ENCODE measurements at regions not wholly inside any gene's neighbourhood (a gene's known extent, or its start where the extent isn't known, plus 50 kb on each side); places are given as distances from the start of the nearest gene placed in this dataset.

DNA sequence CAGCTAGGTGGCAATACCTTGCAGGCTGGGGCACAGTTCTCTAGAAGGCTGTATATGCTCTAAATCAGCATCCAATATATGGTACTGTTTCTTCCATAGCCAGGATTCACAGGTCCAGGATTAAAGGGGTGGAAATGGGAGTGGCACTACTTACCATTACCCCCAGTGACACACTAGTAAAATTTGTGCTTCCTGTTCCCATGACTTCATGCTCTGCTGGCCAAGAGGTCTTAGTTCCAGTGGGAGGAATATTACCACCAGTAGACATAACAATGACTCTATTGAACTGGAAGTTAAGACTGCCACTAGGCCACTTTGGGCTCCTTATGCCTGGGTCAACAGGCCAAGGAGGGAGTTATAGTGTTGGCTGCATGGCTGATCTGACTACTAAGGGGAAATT, 174.3 kb upstream of the TNFAIP3 start:
- no peak for DNase-seq

DNA sequence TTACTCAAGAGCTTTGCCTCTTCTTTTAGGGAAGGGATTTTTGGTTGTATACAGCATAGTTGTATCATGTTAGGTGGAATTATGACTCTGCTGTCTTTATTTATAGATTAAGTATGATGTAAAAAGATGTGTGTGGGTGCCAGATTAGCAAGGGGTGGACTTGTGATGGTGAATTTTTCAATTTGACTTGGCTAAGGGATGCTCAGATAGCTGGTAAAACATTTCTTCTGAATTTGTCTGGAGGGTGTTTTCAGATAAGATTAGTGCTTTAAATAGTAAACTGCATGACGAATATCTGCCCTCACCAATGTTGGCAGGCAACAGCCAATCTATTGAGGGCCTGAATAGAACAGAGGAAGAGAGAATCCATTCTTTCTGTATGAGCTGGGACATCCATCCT, 173.3 kb upstream of the TNFAIP3 start:
- DNase-seq, result no peak

DNA sequence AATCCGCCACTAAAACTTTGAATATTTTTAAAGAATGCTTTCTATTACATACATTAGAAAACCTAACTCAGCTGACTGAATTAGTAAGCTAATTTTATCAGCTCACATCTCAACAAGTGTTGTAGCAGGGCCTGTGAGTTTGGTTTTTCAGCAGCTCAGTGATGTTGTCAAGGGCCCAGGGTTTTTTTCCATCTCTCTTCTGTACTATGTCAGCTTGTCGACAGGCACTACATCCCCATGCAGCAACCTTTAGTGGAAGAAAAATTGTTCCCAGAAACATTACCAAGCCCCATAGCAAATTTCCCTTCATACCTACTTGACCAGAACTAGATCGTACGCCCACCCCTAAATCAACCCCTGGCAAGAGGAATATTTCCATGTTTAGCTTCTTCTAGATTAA, 170.3 kb upstream of the TNFAIP3 start:
- no peak for DNase-seq

DNA sequence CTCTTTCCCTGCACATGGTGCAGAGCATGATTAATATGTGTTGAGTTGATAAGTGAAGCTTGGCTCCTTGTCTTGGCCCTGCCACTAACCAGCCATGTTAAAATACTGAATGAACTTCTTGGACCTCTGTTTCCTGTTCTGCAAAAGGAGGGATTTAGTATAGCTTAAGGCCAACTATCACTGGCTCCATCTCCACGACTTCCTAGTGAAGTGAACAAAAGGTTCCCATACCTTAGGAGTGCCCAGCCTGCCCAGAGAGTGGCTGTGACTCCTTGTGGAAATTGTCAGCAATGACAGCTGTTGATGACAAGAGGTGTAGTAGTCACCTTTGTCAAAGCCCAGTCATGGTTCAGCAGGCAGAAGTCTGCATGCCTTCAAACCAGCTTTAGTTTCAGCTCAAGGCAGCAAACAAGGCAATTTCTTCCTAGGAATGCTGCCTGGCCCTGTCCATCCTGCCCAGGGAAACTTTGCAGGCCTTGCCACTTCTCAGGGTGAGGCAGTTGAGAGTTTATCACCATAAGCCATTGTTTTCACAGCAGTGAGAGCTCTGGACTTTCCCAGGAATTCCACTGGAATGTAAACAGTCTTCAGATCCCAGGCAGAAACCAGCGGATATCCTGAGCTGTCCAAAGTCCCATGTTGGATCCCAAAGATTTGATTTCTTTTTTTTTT, 169.7 kb upstream of the TNFAIP3 start:
- no peak for DNase-seq

DNA sequence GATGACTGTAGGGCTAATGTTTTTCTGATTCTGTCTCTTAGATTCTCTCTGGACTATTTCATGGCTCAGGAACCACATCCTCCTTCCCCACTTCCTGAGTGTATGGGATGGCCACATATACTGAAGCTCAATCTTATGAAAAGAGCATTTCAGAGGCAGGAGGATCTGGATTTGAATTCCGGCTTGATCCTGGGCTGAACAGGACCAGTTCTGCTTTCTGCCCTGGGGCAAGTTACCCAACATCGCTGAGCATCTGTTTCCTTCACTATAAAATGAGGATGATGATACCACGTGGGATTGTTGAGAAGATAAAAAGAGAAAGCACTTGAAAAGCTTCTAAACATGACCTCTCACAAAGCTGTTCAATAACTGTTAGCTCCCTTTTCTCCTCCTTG, 168.4 kb upstream of the TNFAIP3 start:
- DNase-seq, result no peak

DNA sequence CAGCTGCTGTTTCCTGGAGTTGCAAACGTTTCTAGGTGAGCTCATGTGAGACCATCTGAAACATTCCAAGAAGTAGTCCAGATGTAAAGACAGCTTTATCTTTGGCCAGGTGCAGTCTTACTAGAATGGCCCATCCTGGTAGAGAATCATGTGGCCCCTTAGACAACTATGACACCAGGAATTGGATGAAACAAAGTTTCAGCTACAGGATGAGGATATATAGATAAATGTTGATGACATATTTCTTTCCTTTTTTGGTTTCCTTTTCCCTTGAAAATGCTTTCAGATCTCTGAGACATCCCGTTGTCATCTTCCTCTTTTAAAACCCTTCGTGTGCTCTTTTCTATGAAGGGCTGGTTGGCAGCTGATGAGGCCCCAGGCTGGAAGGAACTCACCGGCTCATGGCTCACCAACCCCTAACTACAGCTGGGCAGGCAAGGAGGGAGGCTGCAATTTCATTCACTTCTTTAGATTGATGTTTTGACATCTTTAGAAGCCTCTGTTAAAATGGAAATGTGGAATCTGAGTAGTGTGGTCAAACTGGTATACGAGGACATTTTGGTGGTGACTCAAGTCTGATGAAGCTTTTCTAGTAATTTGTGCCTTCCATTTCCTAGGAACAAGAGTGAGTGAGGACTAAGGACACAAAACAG, 167.9 kb upstream of the TNFAIP3 start:
- DNase-seq, result no peak

DNA sequence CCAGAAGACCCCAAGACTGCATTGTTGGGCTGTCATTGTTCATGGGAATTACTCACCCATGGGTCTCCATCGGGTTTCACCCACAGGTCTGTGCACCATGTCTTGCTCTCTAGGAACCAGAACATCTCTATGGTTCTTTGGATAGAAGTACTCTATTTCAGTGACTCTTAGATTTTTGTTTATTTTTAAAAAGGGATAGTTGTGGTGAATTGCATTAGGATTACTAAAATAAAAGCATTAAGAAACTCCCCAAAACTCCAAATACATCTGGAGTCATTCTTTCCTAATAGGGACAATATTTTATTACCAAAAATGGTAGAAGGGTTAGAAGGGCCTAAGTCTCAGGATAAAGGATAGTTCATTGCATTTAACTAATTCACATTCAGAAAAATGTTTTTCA, 166.9 kb upstream of the TNFAIP3 start:
- DNase-seq, result no peak

DNA sequence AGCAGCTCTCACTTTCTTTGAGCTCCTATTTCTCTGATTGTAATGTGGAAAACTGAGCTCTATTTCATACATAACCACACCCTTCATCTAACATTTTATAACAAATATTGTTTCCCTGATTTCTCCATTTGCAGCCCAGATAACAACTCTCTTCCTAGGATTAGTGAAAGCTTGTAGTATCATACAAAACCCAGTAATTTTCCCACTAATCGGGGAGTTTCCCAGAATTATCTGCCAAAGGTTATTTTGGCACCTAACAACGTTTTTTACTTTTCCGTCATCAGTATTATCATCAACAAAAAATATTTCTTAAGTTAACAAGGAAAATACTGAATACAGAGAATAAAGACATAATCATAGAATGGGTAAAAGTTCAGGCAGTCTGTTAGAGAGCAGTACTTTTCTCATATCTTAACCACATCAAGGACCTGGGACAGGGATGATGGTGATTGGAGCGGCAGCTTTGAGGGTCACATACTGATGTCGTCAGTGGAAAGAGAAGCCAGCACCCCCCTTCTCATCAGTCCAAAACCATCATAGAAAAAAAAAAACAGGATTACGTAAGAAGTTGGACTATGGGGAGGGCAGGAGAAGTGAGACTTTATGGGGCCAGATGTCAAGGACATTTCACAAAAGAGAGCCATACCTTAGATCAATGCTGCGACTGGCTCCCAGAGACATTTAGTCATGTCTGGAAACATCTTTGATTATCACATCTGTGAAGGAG, 166.1 kb upstream of the TNFAIP3 start:
- DNase-seq, result no peak

DNA sequence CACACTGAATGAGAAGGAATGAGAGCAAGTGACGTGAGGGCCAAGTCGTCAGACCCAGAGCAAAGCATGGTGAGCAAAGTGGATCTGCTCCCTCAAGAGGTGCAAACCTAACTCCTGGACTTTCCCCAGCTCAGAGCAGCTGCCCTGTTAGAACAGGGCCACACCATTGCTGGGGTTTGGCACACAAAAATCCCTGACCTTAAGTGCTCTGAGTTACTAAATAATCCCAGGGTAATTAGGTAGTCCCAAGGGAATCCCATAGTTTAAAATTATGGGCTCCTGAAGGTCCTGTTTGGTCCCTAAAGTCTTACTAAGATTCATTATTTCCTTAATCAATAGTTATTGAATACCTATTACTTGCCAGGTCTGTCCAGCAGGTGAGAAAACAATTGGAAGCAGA, 165.1 kb upstream of the TNFAIP3 start:
- DNase-seq, result no peak

DNA sequence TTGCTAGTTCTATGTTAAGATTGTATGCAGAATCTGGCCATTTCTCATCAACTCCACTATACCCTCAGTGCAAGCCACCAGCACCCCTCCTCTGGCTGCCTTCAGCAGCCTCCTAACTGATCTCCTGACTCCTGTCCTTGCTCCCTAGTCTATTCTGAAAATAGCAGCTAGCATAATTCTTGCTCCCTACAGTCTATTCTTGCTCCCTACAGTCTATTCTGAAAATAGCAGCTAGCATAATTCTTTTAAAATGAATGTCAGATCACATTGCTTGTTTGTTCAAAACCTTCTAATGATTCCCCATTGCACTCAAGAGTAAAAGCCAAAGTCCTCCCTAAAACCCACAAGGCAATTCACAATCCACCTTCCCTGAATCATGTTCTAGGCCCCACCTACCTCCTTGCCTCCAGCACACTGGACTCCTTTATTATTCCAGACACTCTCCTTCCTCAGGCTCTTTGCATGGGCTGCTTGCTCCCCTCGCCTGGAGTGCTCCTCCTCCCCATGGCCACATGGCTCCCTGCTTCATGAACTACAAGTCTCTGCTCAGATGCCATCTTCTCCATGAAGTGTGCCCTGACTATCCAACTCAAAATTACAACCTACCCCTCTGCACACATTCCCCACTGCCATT, 164.2 kb upstream of the TNFAIP3 start:
- DNase-seq, result no peak

DNA sequence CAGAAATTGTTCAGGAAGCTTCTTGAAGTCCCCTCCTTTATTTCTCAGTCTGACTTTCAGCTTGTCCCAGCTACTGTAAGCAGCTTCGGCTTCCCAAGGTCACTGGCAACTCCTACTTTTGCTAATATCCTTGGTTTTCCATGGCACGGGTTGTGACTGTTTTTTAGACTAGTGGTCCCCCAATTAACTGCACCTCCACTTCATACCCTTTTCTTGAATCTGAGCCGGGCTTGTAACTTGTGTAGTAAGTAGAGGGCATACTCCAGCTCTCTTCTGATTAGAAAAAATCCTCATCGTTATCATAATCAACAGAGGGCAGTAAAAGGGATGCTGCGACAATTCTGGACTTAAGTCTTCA, 162.3 kb upstream of the TNFAIP3 start:
- no peak for DNase-seq

DNA sequence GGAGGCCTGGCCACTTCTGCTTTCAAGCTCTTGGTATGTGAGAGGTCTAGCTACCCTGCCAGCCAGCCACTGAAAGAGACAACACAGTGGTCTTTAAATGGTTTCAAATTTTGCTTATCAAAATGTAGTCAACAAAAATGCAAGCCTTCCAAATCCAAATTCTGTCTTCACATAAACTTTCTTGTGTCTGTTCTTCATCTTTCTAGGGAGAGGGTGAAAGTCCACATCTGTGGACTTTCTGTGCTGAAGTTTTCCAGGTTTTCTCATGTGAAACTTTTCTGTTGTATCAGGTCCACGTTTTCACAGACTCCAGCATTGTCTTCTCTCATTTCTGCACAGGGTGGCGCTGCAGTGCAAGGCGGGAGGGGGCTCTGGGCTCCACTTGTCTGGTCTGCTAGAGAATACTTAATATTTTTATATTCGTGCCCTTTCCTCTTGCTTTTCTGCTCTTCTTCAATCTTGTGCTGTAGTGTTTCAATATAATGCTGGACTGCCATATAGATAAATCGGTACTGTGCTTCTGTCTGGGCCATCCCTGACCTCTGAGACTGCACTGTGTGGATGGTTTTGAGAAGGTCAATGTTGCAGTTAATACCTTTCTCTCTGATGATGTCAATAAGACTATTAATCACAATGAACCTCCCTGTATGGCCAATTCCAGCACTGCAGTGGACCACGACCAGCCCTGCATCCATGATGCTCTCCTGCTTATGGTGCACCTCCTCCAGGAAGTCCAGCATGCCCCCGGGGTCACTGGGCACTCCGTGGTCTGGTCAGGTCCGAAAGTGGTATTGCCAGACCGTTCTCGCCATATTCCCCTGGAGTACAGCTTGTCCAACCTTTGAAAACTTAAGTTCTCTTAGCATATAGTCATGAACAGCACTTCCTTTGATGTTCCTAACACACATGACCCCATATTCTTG, 161.6 kb upstream of the TNFAIP3 start:
- peak; percentile 34 to 59 (median 41) for DNase-seq

DNA sequence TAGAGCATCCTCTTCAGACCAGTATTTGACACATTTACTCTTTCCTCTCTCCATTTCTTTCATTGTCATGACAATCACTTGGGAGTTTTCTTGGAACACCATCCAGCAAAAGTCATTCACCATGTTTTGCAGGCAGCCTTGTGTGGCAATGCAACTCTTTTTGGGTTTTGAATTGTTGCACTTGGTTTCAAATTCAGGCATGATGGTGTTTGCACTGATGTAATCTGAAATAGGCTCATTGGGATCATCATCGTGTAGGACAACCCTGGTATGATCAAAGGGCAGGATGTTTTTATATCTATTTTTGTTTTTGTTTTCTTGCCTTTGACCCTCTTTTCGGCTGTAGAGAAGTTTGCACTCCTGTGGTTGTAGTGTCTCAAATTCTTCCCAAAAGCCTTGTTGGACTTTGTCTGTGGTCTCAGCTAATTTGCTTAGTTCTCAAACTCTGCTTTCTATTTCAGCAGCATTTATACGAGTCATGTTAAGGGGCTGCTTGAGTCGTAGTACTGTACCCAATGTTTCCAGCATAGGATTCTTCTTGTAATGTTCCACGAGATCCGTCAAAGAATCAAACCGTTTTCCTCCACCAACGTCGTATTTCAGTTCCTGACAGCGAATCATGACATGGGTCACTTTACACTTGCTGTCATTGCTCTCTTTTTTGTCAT, 160.8 kb upstream of the TNFAIP3 start:
- no peak for DNase-seq

DNA sequence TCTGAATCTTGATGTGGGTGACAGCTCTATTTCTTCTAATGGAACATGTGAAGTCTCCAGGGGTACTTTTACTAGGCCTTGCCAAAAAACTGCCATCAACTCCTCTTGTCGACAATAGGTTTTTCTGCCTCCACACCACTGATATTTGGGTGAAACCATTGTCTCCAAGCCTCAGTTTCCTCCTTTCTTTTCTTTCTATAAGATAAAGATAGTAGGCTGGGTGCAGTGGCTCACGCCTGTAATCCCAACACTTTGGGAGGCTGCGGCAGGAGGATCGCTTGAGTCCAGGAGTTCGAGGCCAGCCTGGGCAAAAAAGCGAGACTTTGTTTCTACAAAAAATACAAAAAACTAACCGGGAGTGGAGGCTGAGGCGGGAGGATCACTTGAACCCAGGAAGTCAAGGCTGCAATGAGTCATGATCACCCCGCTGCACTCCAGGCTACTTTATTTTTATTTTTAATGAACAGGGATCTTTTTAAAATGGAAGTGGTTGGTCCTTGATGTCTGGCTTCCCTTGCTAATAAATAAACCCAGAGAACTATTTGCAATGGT, 159.9 kb upstream of the TNFAIP3 start:
- no peak for DNase-seq

DNA sequence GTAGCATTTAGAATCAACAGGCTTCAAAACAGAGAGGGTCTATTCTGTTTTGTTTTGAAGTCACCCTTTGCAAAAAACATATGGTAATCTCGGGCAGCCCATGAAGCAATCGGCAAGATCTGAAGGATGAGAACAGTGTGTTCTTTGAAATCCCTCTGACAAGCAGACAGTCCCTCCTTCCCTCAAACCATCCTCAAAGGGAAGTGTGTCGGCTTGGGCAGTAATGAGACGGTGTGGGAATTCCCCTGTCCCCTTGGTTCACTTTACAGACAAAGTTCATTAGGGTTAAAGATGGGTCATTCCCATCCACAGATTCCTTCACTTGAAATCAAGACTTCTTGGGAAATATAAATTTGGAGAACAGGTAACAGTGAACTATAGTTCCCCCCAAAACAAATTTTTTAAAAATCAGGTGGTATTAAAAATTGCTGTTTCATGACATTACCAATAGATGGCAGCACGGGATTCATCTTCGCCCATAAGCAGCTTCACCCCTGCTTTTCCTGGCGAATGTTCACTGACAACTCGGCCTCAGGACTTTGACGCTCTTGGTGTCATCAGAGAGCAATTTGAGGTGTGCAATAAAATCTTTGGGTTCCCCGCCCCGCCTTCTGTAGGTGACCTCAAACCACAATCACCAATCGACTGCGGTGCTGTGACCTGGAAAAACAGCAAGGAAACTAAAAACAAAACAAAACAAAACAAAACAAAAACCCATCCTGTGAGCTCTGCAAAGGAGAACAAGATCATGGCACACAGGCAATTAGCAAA, 159.3 kb upstream of the TNFAIP3 start:
- DNase-seq, result peak in 3 of 4 experiments; percentile 13 to 37 (median 30)

DNA sequence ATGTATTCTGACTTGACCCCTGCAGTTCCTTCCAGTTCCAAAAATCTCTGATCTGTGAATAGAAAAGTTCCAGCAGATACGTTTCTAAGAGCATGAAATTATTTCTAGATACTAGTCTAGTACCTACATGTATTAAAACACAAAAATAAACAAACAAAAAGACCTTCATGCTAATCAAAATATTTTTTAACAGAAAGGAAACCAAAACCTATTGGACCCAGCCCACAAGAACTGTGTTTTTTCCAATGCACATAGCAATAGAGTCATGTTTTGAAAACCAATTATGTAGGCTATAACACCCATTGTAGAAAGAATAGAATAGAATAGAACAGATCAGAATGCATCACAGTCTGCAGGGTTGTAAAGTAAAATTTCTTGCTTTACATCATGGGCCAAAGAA, 158.6 kb upstream of the TNFAIP3 start:
- no peak for DNase-seq

DNA sequence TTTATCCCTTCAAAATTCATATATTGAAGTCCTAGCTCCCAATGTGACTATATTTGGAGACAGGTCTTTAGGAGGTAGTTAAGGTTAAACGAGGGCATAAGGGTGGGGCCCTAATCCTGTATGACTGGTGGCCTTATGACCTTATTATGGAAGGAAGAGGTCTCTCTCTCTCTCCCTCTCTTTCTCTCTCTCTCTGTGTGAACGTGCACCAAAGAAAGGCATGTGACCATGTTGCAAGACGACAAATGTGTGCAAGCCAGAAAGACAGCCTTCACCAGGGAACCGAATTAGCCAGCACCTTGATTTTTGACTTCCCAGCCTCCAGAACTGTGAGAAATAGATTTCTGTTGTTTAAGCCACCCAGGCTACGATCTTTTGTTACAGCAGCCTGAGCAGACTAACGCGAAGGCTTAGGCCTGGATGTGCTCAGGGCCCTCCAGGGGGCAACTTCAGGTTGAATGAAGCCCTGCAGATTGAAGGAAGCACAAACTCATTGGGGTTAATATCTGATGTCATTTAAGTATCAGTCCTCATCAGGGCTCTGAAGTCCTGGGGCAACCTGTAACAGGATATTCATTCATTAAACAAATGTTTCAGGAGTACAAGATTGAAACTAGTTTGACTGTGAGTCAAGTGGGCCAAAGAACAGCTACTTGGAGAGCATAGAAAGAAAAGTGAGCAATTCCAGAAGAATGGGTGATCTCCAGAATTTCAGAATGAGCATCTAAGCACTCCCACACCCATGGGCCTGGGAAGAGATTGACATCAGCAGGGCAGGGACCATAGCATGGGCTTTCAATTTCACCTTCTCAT, 157.4 kb upstream of the TNFAIP3 start:
- no peak for DNase-seq

DNA sequence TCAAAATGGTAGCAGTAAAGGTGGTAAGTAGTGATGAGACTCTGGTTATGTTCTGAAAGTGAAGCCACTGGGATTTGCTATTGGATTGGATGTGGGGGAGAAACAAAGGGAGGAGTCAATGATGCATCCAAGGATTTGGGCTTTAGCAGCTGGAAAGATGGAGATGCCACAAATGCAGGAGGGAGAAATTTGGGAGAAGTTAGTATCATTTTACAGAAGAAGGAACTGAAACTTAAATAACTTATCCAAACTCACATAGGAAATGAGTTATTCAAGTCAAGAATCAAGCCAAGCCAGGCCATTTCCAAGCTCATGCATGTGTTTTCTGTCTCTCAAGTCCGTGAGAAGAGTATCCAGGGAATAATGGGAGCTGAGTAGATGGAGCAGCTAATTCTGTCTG, 155.1 kb upstream of the TNFAIP3 start:
- DNase-seq, result no peak

DNA sequence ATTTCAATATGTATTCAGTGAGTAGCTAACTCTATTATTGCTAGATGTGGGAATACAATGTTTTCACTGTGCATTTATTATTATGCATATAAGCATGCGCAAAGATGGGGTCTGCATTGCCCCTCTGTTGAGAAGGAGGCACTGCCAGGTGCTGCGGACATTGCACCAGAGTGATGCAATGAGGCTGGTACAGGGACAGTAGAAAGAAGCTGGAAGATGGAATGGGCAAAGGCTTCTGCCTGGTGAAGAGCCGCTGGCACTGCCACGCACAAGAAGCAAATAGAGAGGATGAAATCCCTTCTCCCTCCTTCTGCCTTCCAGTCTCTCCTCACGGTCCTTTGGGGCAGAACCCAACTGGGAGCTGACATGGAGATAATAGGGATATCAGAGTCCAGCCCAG, 154.5 kb upstream of the TNFAIP3 start:
- DNase-seq, result no peak

DNA sequence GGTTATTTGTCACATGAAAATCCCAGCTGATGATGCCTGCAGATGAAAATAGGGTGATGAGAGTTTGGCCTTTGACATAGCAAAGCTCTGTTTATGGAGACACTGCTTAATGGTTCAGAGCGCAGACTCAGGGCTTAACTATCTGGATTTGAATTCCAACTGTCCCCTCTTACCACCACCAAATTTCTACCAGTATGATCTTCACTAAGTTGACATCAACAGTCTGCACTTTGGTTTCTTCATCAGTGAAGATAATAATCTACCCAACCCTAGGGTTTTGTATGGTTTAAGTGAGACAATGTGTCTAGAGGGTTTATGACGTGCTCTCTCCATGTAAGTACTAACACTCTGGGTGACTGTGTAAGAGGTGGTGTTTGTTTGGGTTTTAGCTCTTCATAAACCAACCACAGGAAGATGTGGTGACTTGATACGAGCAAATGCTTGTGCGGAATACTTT, 151.4 kb upstream of the TNFAIP3 start:
- DNase-seq, result no peak
